GM10266 (cell line): ENCODE measurements at regions not wholly inside any gene's neighbourhood (a gene's known extent, or its start where the extent isn't known, plus 50 kb on each side); places are given as distances from the start of the nearest gene placed in this dataset.

Experiments used
- DNase-seq: peaks from one replicate; pipeline ENCODE4 v3.0.0; 2012; ENCODE audit errors: extremely low spot score
- CTCF ChIP-seq: IDR thresholded peaks from 2 replicates; pipeline ENCODE4 v1.5.1; 2012; ENCODE audit warnings: mild to moderate bottlenecking, low read depth; ENCODE audit not compliant: control insufficient read depth, insufficient read depth; ENCODE audit errors: missing control alignments

DNA sequence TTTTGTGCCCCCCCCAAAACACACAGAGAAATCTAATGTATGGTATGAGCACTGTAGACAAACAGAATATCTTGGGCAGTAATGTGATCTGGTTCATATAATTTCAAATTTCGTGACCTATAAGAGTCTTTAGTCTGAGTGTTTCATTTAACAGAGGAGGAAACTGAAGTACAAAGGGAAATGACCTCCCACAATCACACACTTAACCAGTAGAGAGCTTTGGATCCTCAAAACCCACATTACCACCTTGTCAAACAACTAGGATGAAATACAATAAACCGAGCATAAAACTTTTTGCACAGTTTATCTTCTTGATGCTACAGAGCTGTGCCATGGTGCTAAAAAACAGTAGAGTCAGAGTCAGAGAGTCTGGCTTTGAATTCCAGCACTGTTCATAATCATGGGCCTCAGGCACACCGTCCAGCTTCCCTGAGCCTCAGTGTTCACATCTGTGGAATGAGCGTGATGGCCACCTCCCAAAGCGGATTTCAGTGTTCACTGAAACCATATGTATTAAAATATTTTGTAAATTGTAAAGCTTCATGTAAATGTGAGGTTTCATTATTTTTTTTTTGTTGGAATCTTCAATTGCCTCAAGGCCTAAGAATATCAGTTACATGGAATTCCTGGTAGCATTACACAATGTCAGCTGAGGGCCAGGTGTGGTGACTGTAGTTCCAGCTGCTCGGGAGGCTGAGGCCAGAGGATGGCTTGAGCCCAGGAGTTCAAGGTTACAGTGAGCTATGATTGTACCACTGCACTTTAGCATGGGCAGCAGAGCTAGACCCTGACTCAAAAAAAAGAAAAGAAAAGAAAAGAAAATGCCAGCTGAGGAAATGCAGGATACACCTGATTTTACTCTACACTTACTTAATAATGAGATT is 126.4 kb upstream of the FRY start:
- no peak for TF ChIP-seq CTCF
- no peak for DNase-seq

- DNase-seq = no peak
- no peak for TF ChIP-seq CTCF
Observed at GRCh38 chr13:31905961-31906360, 125.6 kb upstream of the FRY start.

DNA sequence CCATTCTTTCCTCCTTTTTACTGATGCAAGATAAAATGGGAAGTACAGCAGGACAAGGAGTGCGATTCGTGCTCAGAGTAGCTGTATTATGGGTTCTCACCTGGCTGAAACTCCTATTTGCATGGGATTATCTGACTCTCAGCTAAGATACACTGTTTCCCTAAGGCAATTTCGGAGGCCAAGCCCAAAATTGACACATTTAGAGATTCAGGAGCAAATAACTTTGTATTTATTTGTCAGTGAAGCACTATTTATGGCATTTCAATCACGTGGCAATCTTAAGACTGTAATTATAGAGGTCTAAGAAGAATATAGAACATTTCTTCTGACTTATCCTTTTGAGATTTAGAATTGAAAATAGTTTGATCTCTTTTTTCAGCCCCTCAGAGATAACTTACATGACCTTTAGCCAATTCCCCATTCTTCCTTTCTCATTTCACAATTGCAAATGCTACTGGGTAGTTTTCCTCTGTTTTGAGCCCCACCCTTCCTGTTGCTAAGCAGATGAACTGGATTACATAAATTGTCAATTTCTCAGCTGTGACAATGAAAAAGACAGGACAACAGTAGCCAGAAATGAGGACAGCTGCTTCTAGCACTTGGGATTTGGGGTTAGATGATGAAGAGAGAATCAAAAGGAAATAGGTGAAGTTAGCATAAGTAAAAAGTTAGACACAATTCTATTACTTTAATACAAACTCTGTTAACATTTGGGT is 122.7 kb upstream of the FRY start:
- no peak for DNase-seq
- TF ChIP-seq CTCF = no peak

- DNase-seq = peak; percentile 12
- peak; percentile 78 for TF ChIP-seq CTCF
Observed at GRCh38 chr13:31909864-31910551, 121.6 kb upstream of the FRY start.

DNA sequence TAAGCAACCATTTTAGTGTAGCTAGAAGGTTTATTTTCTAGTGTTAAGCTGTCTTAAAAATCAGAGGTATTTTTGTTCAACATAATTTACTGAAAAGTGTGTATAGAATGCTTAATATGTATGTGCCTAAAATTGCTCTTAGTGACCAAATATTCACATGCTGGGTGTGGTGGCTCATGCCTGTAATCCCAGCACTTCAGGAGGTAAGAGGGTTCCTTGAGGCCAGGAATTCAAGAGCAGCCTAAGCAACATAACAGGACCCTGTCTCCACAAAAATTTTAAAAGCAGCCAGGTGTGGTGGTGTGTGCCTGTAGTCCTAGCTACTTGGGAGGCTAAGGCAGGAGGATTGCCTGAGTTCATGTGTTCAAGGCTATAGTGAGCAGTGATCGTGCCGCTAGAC is 120.9 kb upstream of the FRY start:
- no peak for DNase-seq
- no peak for TF ChIP-seq CTCF

DNA sequence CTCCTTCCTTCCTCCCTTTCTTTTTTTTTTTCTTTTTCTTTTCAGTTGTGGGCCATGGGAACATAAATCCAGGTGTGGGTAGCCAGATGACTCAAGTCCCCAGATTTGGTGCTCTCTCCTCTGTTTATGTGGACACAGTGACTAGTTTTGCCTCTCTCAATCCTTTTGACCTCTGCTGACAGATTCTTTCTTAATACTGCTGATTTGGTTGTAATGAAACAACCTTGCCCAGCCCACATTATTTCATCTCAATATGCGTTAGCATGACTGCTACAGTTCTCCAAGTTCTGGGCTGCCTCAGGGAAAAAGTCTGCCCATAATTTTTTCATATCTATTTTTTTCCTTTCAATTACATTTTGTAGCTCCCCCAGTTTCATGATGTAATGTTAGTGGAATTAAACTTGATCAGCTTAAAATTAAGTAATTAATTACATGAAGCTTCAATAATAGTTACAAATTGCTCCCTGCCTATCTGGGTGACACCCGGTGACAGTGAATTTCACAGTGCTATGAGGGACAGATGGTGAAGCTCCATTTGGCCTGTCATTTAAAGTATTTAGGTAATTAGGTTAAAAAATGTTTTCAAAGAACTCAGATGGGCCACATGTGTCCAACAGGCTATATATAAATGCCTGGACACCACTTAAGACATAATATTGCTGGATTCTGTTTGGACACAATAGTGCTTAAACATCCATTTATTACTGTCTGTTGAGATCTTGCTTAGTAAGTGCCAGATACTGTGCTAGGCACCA is 118.8 kb upstream of the FRY start:
- DNase-seq = no peak
- no peak for TF ChIP-seq CTCF
